ENCODE measurements at regions not wholly inside any gene's neighbourhood (a gene's known extent, or its start where the extent isn't known, plus 50 kb on each side); places are given as distances from the start of the nearest gene placed in this dataset.

DNA sequence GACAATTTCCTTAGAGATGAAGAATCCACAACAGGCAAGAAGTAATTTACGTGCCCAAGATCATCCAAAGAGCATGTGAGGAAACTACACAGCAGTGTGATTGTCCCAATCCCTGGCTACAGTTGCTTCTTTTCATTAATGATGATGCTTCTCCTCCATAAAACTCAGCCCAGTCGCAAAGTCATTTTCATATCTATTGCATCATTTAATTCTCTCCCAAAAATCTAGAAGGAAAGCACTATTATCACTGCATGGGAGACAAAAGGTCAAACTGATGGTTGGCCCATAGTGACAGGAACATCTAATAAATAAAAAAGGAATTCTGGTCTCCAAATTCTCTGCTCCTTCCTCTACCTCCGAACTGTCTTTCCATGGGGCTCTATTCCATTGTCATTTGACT is 103.5 kb upstream of the SERP2 start:
- TF ChIP-seq, protein P1, sequence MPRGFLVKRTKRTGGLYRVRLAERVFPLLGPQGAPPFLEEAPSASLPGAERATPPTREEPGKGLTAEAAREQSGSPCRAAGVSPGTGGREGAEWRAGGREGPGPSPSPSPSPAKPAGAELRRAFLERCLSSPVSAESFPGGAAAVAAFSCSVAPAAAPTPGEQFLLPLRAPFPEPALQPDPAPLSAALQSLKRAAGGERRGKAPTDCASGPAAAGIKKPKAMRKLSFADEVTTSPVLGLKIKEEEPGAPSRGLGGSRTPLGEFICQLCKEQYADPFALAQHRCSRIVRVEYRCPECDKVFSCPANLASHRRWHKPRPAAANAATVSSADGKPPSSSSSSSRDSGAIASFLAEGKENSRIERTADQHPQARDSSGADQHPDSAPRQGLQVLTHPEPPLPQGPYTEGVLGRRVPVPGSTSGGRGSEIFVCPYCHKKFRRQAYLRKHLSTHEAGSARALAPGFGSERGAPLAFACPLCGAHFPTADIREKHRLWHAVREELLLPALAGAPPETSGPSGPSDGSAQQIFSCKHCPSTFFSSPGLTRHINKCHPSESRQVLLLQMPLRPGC (tag by site-specific recombination; IDR thresholded peaks at IDR 0.05) = no peak
- TF ChIP-seq SP7 (tag by site-specific recombination; IDR thresholded peaks at IDR 0.05) (no peak), ZNF223 (tag by site-specific recombination; IDR thresholded peaks at IDR 0.05) (no peak)

DNA sequence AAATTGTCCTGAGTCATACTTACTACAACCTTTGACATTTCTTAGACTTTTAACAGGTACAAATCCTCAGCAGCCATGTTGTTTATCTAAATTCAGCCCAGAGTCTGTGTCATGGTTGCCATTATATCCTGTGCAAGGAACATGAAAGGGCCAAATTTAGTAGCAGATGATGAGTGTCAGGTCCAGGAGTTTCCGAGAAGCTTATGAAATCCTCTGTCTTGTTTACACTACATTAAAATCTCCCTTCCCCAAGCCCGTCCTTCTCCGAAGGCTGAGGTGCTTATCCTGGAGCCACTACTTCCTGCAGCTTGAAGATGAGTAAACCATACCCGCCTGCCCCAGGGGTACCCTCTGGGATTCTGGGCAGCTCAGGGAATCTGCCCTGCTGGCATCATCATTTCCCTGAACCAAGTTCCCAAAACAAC is 102.6 kb upstream of the SERP2 start:
- POLR2A ChIA-PET = no interaction called here
- Histone ChIP-seq H3K9me3 (ENCODE audit: control insufficient read depth, insufficient read depth, low read depth, low read length) (no peaks in the 10 kb centered on the region), H3K36me3 (ENCODE audit: control insufficient read depth in 2 of 2, insufficient read depth in 1 of 2, low read length in 2 of 2) (no peaks in the 10 kb centered on the region), H3K4me3 (ENCODE audit: low read depth, low read length) (no peak overlapping the region), H3K4me1 (ENCODE audit: control insufficient read depth, insufficient read depth, low read length) (no peaks in the 10 kb centered on the region), H3K27ac (ENCODE audit: extremely low read depth, low read depth, low read length) (no peak overlapping the region)
- TF ChIP-seq ZNF776 (tag by site-specific recombination; IDR thresholded peaks at IDR 0.05; ENCODE audit: borderline replicate concordance) (no peak), ZNF121 (tag by site-specific recombination; IDR thresholded peaks at IDR 0.05) (no peak), ZNF157 (tag by site-specific recombination; IDR thresholded peaks at IDR 0.05) (no peak), ZNF629 (tag by site-specific recombination; IDR thresholded peaks at IDR 0.05) (no peak), ZNF423 (tag by site-specific recombination; IDR thresholded peaks at IDR 0.05) (no peak), ZFP69B (tag by site-specific recombination; IDR thresholded peaks at IDR 0.05) (no peak), ZNF549 (tag by site-specific recombination; IDR thresholded peaks at IDR 0.05) (no peak), ZNF416 (tag by site-specific recombination; IDR thresholded peaks at IDR 0.05) (no peak), ZNF184 (tag by site-specific recombination; IDR thresholded peaks at IDR 0.05) (no peak)
- TF ChIP-seq, protein P2, sequence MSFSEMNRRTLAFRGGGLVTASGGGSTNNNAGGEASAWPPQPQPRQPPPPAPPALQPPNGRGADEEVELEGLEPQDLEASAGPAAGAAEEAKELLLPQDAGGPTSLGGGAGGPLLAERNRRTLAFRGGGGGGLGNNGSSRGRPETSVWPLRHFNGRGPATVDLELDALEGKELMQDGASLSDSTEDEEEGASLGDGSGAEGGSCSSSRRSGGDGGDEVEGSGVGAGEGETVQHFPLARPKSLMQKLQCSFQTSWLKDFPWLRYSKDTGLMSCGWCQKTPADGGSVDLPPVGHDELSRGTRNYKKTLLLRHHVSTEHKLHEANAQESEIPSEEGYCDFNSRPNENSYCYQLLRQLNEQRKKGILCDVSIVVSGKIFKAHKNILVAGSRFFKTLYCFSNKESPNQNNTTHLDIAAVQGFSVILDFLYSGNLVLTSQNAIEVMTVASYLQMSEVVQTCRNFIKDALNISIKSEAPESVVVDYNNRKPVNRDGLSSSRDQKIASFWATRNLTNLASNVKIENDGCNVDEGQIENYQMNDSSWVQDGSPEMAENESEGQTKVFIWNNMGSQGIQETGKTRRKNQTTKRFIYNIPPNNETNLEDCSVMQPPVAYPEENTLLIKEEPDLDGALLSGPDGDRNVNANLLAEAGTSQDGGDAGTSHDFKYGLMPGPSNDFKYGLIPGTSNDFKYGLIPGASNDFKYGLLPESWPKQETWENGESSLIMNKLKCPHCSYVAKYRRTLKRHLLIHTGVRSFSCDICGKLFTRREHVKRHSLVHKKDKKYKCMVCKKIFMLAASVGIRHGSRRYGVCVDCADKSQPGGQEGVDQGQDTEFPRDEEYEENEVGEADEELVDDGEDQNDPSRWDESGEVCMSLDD (tag by site-specific recombination; IDR thresholded peaks at IDR 0.05) = no peak
- TF ChIP-seq, protein P3, sequence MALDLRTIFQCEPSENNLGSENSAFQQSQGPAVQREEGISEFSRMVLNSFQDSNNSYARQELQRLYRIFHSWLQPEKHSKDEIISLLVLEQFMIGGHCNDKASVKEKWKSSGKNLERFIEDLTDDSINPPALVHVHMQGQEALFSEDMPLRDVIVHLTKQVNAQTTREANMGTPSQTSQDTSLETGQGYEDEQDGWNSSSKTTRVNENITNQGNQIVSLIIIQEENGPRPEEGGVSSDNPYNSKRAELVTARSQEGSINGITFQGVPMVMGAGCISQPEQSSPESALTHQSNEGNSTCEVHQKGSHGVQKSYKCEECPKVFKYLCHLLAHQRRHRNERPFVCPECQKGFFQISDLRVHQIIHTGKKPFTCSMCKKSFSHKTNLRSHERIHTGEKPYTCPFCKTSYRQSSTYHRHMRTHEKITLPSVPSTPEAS (tag by site-specific recombination; IDR thresholded peaks at IDR 0.05) = no peak
- CTCF ChIA-PET = no interaction called here

More for the DNA sequence above, 103.5 kb upstream of the SERP2 start:
- Histone ChIP-seq H3K4me3 (ENCODE audit: low read depth, low read length) (no peak overlapping the region), H3K36me3 (ENCODE audit: control insufficient read depth in 2 of 2, insufficient read depth in 1 of 2, low read length in 2 of 2) (no peaks in the 10 kb centered on the region), H3K4me1 (ENCODE audit: control insufficient read depth, insufficient read depth, low read length) (no peaks in the 10 kb centered on the region), H3K27ac (ENCODE audit: extremely low read depth, low read depth, low read length) (no peak overlapping the region), H3K9me3 (ENCODE audit: control insufficient read depth, insufficient read depth, low read depth, low read length) (no peaks in the 10 kb centered on the region)
- POLR2A ChIA-PET = no interaction called here
- CTCF ChIA-PET = no interaction called here

DNA sequence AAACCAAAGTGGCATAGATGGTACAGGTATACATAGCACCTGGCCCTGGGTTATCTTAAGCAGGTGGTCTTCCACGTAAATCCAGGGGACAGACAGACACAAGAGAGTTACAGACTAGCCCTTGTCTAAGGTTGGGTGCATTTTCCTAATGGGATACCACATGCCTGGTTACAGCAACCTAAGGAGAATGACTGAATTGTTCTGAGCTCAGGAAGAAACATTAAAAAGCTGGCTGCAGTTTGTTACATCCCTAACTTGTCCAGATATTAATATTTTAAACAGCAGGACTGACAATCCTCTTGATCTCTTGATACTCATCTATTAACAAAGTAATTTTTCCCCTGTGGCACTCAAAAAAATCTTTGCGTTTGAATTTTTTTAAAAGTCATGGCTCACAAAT is 102.2 kb upstream of the SERP2 start:
- H3K9me3 ChIP-seq (ENCODE audit: control insufficient read depth, insufficient read depth, low read depth, low read length) = no peaks in the 10 kb centered on the region
- POLR2A ChIA-PET = no interaction called here
- no peak overlapping the region for H3K27ac ChIP-seq (ENCODE audit: extremely low read depth, low read depth, low read length)
- no peaks in the 10 kb centered on the region for H3K4me1 ChIP-seq (ENCODE audit: control insufficient read depth, insufficient read depth, low read length)
- no peaks in the 10 kb centered on the region for H3K36me3 ChIP-seq (ENCODE audit: control insufficient read depth in 2 of 2, insufficient read depth in 1 of 2, low read length in 2 of 2)
- CTCF ChIA-PET = interaction anchor here (0.7 kb wide), 1 partner anchor 115 kb away, joined by 3 read pairs; no protein-coding TSS in a partner anchor
- no peak overlapping the region for H3K4me3 ChIP-seq (ENCODE audit: low read depth, low read length)
- TF ChIP-seq KLF1 (tag by site-specific recombination; IDR thresholded peaks at IDR 0.05) (no peak), ZNF266 (tag by site-specific recombination; IDR thresholded peaks at IDR 0.05; ENCODE audit: low read depth) (no peak), ZNF701 (tag by site-specific recombination; IDR thresholded peaks at IDR 0.05) (no peak), ZNF548 (tag by site-specific recombination; IDR thresholded peaks at IDR 0.05) (no peak), ZNF664 (tag by site-specific recombination; IDR thresholded peaks at IDR 0.05) (no peak), ZNF423 (tag by site-specific recombination; IDR thresholded peaks at IDR 0.05) (no peak), ZNF629 (tag by site-specific recombination; IDR thresholded peaks at IDR 0.05) (no peak)
- TF ChIP-seq, protein P4, sequence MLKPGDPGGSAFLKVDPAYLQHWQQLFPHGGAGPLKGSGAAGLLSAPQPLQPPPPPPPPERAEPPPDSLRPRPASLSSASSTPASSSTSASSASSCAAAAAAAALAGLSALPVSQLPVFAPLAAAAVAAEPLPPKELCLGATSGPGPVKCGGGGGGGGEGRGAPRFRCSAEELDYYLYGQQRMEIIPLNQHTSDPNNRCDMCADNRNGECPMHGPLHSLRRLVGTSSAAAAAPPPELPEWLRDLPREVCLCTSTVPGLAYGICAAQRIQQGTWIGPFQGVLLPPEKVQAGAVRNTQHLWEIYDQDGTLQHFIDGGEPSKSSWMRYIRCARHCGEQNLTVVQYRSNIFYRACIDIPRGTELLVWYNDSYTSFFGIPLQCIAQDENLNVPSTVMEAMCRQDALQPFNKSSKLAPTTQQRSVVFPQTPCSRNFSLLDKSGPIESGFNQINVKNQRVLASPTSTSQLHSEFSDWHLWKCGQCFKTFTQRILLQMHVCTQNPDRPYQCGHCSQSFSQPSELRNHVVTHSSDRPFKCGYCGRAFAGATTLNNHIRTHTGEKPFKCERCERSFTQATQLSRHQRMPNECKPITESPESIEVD (tag by site-specific recombination; IDR thresholded peaks at IDR 0.05) = no peak
- TF ChIP-seq, protein P5, sequence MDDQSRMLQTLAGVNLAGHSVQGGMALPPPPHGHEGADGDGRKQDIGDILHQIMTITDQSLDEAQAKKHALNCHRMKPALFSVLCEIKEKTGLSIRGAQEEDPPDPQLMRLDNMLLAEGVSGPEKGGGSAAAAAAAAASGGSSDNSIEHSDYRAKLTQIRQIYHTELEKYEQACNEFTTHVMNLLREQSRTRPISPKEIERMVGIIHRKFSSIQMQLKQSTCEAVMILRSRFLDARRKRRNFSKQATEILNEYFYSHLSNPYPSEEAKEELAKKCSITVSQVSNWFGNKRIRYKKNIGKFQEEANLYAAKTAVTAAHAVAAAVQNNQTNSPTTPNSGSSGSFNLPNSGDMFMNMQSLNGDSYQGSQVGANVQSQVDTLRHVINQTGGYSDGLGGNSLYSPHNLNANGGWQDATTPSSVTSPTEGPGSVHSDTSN (CRISPR knock-in tag; IDR thresholded peaks at IDR 0.05) = no peak
